K562 (cell line): ENCODE measurements at regions not wholly inside any gene's neighbourhood (a gene's known extent, or its start where the extent isn't known, plus 50 kb on each side); places are given as distances from the start of the nearest gene placed in this dataset.

Experiments used
- ATAC-seq: fragments of 200-7000 bp; cut with Tn5 transposase; 3 replicates; pipeline ENCODE4 v1.9.1; 2020; ENCODE audit warnings: moderate library complexity
- BruUV-seq: library from RNA; stranded (reverse); fragments of 400-500 nt; replicated peaks from 2 replicates; lab custom pipeline; 2021; lab: Mats Ljungman, UMichigan
- CTCF ChIA-PET: fragments of 300-600 bp; formaldehyde crosslinking; extraction: SDS; loops from one replicate; lab custom pipeline; 2021; ENCODE audit warnings: low intra/inter-chr PET ratio; lab: Yijun Ruan, JAX
- POLR2A ChIA-PET: fragments of 300-600, 350-650 bp; sonication (Branson Sonifier 250); formaldehyde crosslinking; extraction: SDS; loops from one replicate; lab custom pipeline; 2021; ENCODE audit warnings: antibody characterized with exemption, inconsistent platforms; lab: Yijun Ruan, JAX
- DNase-seq, 4 experiments: peaks; one replicate each; pipeline versions ENCODE4 v3.0.0 to v3.0.0-alpha.2; 2011 to 2018; ENCODE audit warnings: low spot score in 3 of 4, mixed read lengths in 3 of 4; ENCODE audit errors: extremely low read depth in 1 of 4
- FAIRE-seq: peaks from 2 replicates; lab custom pipeline; 2011; peaks lifted over from hg19 to GRCh38; lab: Jason Lieb, UNC
- H2AFZ ChIP-seq: 2 replicates; pipeline ENCODE4 v1.6.0; 2011; ENCODE audit warnings: low read depth, low read length, control low read depth, inconsistent platforms
- H3K27ac ChIP-seq: fragments of 200-600 bp; 3 replicates; pipeline ENCODE4 v1.8.0; 2011; ENCODE audit warnings: low read depth, mild to moderate bottlenecking, control low read depth, inconsistent platforms, low read length, moderate library complexity, mixed read lengths; ENCODE audit errors: extremely low read depth
- H3K27me3 ChIP-seq, 2 experiments: fragments of 300-600 bp in 1 of 2; 2 replicates in 1 of 2; 3 replicates in 1 of 2; pipeline versions ENCODE4 v1.6.0 to v1.8.0; 2011; ENCODE audit warnings: inconsistent platforms in 2 of 2, low read length in 2 of 2, mild to moderate bottlenecking in 1 of 2, mixed read lengths in 1 of 2, moderate library complexity in 1 of 2; ENCODE audit not compliant: control insufficient read depth in 2 of 2, insufficient read depth in 2 of 2
- H3K36me3 ChIP-seq: fragments of 300-600 bp; 3 replicates; pipeline ENCODE4 v1.8.0; 2011; ENCODE audit warnings: mild to moderate bottlenecking, low read length, inconsistent platforms; ENCODE audit not compliant: control insufficient read depth, insufficient read depth
- H3K4me1 ChIP-seq, 2 experiments: fragments of 200-600 bp in 1 of 2; replicated peaks in 1 of 2; 2 replicates in 1 of 2; 3 replicates in 1 of 2; pipeline versions ENCODE4 v1.5.1 to v1.8.0; 2011; ENCODE audit warnings: inconsistent platforms in 2 of 2, low read length in 2 of 2, mild to moderate bottlenecking in 1 of 2, mixed read lengths in 1 of 2, moderate library complexity in 1 of 2; ENCODE audit not compliant: control insufficient read depth in 2 of 2, insufficient read depth in 2 of 2
- H3K4me2 ChIP-seq: 2 replicates; pipeline ENCODE4 v1.6.1; 2011; ENCODE audit warnings: low read length, control low read depth, inconsistent platforms, mixed read lengths; ENCODE audit not compliant: insufficient read depth
- H3K4me3 ChIP-seq: fragments of 200-600 bp; sonication (generic), shearing (Covaris generic); 2 replicates; pipeline ENCODE4 v1.5.1; 2016; ENCODE audit warnings: control low read depth, inconsistent platforms
- H3K79me2 ChIP-seq: fragments of 200-600 bp; 3 replicates; pipeline ENCODE4 v1.8.0; 2011; ENCODE audit warnings: low read length, inconsistent platforms; ENCODE audit not compliant: control insufficient read depth, insufficient read depth
- H3K9ac ChIP-seq, 2 experiments: 2 replicates each; pipeline versions ENCODE4 v1.6.0 to v1.6.1; 2011; ENCODE audit warnings: low read depth in 2 of 2, low read length in 2 of 2, control low read depth in 1 of 2, inconsistent platforms in 1 of 2, mild to moderate bottlenecking in 1 of 2, mixed read lengths in 1 of 2; ENCODE audit not compliant: insufficient read depth in 1 of 2
- H3K9me1 ChIP-seq: one replicate; pipeline ENCODE4 v1.6.0; 2011; ENCODE audit warnings: inconsistent platforms, mild to moderate bottlenecking, low read length, moderate library complexity; ENCODE audit not compliant: control insufficient read depth, insufficient read depth
- H3K9me3 ChIP-seq: replicated peaks from 2 replicates; pipeline ENCODE4 v1.5.1; 2011; ENCODE audit warnings: low read depth, low read length, inconsistent platforms; ENCODE audit not compliant: control insufficient read depth, insufficient read depth
- H4K20me1 ChIP-seq: replicated peaks from 2 replicates; pipeline ENCODE4 v1.6.1; 2011; ENCODE audit warnings: low read length, inconsistent platforms, mixed read lengths; ENCODE audit not compliant: control insufficient read depth, insufficient read depth
- CBX2 ChIP-seq: fragments of 200-600 bp; sonication (generic); IDR thresholded peaks from one replicate; pipeline ENCODE4 v1.6.1; 2012; ENCODE audit warnings: mild to moderate bottlenecking, low read length, inconsistent platforms; ENCODE audit not compliant: insufficient read depth, poor library complexity, severe bottlenecking
- CC2D1A ChIP-seq: fragments of 450-650 bp; IDR thresholded peaks from 2 replicates; pipeline ENCODE4 v1.6.1; 2017; ENCODE audit warnings: mild to moderate bottlenecking
- CCAR2 ChIP-seq: fragments of 200-400 bp; formaldehyde crosslinking; IDR thresholded peaks from 2 replicates; pipeline ENCODE4 v1.6.1; 2017; ENCODE audit warnings: mild to moderate bottlenecking, low read depth, low read length
- CEBPB ChIP-seq: fragments of 450-650 bp; IDR thresholded peaks from 2 replicates; pipeline ENCODE4 v1.6.1; 2016; ENCODE audit warnings: missing genetic modification characterization, missing compliant biosample characterization
- FIP1L1 ChIP-seq: fragments of 200-400 bp; formaldehyde crosslinking; IDR thresholded peaks from 2 replicates; pipeline ENCODE4 v1.6.1; 2018; ENCODE audit warnings: mild to moderate bottlenecking, low read depth, low read length; ENCODE audit not compliant: poor library complexity, severe bottlenecking
- HDAC6 ChIP-seq: IDR thresholded peaks from 2 replicates; pipeline ENCODE4 v1.6.1; 2012; ENCODE audit warnings: low read depth, mild to moderate bottlenecking, control low read depth, inconsistent platforms, low read length, moderate library complexity
- HNRNPL ChIP-seq: fragments of 200-400 bp; formaldehyde crosslinking; IDR thresholded peaks from 2 replicates; pipeline ENCODE4 v1.6.1; 2017; ENCODE audit warnings: low read depth, mild to moderate bottlenecking, low read length
- HNRNPUL1 ChIP-seq: fragments of 200-400 bp; formaldehyde crosslinking; IDR thresholded peaks from 2 replicates; pipeline ENCODE4 v1.6.1; 2017; ENCODE audit warnings: low read length
- IRF2 ChIP-seq: sonication (generic); formaldehyde crosslinking; IDR thresholded peaks from 2 replicates; pipeline ENCODE4 v1.8.1; 2022; ENCODE audit warnings: mild to moderate bottlenecking, missing genetic modification reagents
- KHSRP ChIP-seq: fragments of 450-650 bp; IDR thresholded peaks from 2 replicates; pipeline ENCODE4 v1.6.1; 2017
- NELFE ChIP-seq: IDR thresholded peaks from 2 replicates; pipeline ENCODE4 v1.6.1; 2011; ENCODE audit warnings: mild to moderate bottlenecking; ENCODE audit not compliant: insufficient read depth, insufficient read length
- ZNF217 ChIP-seq: sonication (generic); formaldehyde crosslinking; IDR thresholded peaks from 2 replicates; pipeline ENCODE4 v1.8.0; 2022; ENCODE audit warnings: mild to moderate bottlenecking, missing genetic modification reagents
- ZNF76 ChIP-seq: fragments of 250-450 bp; sonication (Bioruptor Pico); IDR thresholded peaks from 2 replicates; pipeline ENCODE4 v1.4.0; 2020; ENCODE audit warnings: mild to moderate bottlenecking, moderate library complexity, borderline replicate concordance
- in situ Hi-C: fragments of 300-500 bp; cut with MboI; formaldehyde crosslinking; loops from 4 replicates; pipeline ENCODE4 v1.15.0; 2018; ENCODE audit warnings: inconsistent platforms, mixed read lengths
- intact Hi-C: fragments of 100-400 bp; cut with micrococcal nuclease; formaldehyde crosslinking; loops from 2 replicates; pipeline ENCODE4 v1.14.2; 2022
- TF ChIP-seq, protein P1 (sequence below): sonication (generic); IDR thresholded peaks from 2 replicates; pipeline ENCODE4 v1.6.1; 2016
- TF ChIP-seq, protein P2 (sequence below): fragments of 450-650 bp; IDR thresholded peaks from one replicate; pipeline ENCODE4 v1.6.1; 2018; ENCODE audit warnings: mild to moderate bottlenecking, moderate library complexity; ENCODE audit not compliant: partially characterized antibody
- TF ChIP-seq, protein P3 (sequence below): fragments of 450-650 bp; formaldehyde crosslinking; conservative IDR thresholded peaks from 2 replicates; pipeline ENCODE4 v1.4.0; 2022; ENCODE audit warnings: mild to moderate bottlenecking, missing genetic modification characterization

DNA sequence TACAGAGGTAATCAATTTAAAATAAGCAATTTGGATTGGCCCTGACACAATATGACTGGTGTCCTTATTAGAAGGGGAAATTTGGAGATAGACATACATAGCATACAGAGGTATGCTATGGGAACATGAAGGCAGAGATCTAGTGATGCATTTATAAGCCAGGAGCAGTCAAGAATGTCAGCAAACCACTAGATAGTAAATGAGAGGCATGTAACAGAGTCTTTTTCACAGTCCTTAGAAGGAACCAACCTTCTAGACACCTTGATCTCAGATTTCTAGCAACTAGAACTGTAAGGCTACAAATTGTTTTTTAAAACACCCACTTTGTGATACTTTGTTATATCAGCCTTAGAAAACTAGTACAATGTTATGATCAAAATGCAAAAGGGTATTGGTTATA is 54.3 kb upstream of the CA10 start:
- H3K36me3 ChIP-seq, result no peaks in the 10 kb centered on the region
- ATAC-seq (no peak), DNase-seq (no peak), FAIRE-seq (no peak)
- H3K4me1 ChIP-seq, result no peaks in the 10 kb centered on the region
- H2AFZ ChIP-seq, result no peak overlapping the region
- CTCF ChIA-PET, result no interaction called here
- H3K4me2 ChIP-seq, result no peak overlapping the region
- no peak overlapping the region for H3K9ac ChIP-seq
- POLR2A ChIA-PET, result no interaction called here
- H3K79me2 ChIP-seq, result no peaks in the 10 kb centered on the region
- no peak overlapping the region for H3K4me3 ChIP-seq
- intact Hi-C loops, result no loop called here
- TF ChIP-seq ZNF217 (no peak), CBX2 (no peak), HNRNPUL1 (no peak), NELFE (no peak), HDAC6 (no peak), CEBPB (tag) (no peak), FIP1L1 (no peak), IRF2 (no peak), HNRNPL (no peak), CCAR2 (no peak), KHSRP (no peak), ZNF76 (CRISPR knock-in tag) (no peak), CC2D1A (no peak)
- TF ChIP-seq, protein P1, sequence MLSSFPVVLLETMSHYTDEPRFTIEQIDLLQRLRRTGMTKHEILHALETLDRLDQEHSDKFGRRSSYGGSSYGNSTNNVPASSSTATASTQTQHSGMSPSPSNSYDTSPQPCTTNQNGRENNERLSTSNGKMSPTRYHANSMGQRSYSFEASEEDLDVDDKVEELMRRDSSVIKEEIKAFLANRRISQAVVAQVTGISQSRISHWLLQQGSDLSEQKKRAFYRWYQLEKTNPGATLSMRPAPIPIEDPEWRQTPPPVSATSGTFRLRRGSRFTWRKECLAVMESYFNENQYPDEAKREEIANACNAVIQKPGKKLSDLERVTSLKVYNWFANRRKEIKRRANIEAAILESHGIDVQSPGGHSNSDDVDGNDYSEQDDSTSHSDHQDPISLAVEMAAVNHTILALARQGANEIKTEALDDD, result no peak
- TF ChIP-seq, protein P2, sequence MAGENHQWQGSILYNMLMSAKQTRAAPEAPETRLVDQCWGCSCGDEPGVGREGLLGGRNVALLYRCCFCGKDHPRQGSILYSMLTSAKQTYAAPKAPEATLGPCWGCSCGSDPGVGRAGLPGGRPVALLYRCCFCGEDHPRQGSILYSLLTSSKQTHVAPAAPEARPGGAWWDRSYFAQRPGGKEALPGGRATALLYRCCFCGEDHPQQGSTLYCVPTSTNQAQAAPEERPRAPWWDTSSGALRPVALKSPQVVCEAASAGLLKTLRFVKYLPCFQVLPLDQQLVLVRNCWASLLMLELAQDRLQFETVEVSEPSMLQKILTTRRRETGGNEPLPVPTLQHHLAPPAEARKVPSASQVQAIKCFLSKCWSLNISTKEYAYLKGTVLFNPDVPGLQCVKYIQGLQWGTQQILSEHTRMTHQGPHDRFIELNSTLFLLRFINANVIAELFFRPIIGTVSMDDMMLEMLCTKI, result no peak
- TF ChIP-seq, protein P3, sequence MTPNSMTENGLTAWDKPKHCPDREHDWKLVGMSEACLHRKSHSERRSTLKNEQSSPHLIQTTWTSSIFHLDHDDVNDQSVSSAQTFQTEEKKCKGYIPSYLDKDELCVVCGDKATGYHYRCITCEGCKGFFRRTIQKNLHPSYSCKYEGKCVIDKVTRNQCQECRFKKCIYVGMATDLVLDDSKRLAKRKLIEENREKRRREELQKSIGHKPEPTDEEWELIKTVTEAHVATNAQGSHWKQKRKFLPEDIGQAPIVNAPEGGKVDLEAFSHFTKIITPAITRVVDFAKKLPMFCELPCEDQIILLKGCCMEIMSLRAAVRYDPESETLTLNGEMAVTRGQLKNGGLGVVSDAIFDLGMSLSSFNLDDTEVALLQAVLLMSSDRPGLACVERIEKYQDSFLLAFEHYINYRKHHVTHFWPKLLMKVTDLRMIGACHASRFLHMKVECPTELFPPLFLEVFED (CRISPR knock-in tag), result no peak
- no peaks in the 10 kb centered on the region for H3K9me1 ChIP-seq
- no peaks in the 10 kb centered on the region for H4K20me1 ChIP-seq
- BruUV-seq, result no TSS peak
- no peaks in the 10 kb centered on the region for H3K9me3 ChIP-seq
- in situ Hi-C loops, result no loop called here
- no peaks in the 10 kb centered on the region for H3K27me3 ChIP-seq
- no peak overlapping the region for H3K27ac ChIP-seq
